Astrocyte (in vitro differentiated cells and primary cell): ENCODE measurements at regions not wholly inside any gene's neighbourhood (a gene's known extent, or its start where the extent isn't known, plus 50 kb on each side); places are given as distances from the start of the nearest gene placed in this dataset.

Experiments used
- DNase-seq: peaks from one replicate; pipeline ENCODE4 v3.0.0-alpha.2; 2010; ENCODE audit warnings: low read depth
- FAIRE-seq: peaks from 2 replicates; lab custom pipeline; 2011; peaks lifted over from hg19 to GRCh38; lab: Jason Lieb, UNC
- H2AFZ ChIP-seq: 2 replicates; pipeline ENCODE4 v1.6.0; 2012; ENCODE audit warnings: low read depth, low read length, inconsistent platforms
- H3K27ac ChIP-seq: 2 replicates; pipeline ENCODE4 v1.5.1; 2011; ENCODE audit warnings: low read depth, low read length, inconsistent platforms
- H3K27me3 ChIP-seq: 2 replicates; pipeline ENCODE4 v1.6.0; 2011; ENCODE audit warnings: low read length, inconsistent platforms; ENCODE audit not compliant: insufficient read depth
- H3K36me3 ChIP-seq: 2 replicates; pipeline ENCODE4 v1.5.1; 2011; ENCODE audit warnings: low read length, inconsistent platforms; ENCODE audit not compliant: insufficient read depth
- H3K4me1 ChIP-seq: 2 replicates; pipeline ENCODE4 v1.5.1; 2011; ENCODE audit warnings: low read length, inconsistent platforms; ENCODE audit not compliant: insufficient read depth
- H3K4me2 ChIP-seq: 2 replicates; pipeline ENCODE4 v1.6.0; 2012; ENCODE audit warnings: low read length, inconsistent platforms
- H3K4me3 ChIP-seq: 2 replicates; pipeline ENCODE4 v1.5.1; 2011; ENCODE audit warnings: low read depth, mild to moderate bottlenecking, low read length, inconsistent platforms; ENCODE audit not compliant: insufficient read depth
- H3K79me2 ChIP-seq: 2 replicates; pipeline ENCODE4 v1.6.0; 2012; ENCODE audit warnings: mild to moderate bottlenecking, low read length, inconsistent platforms; ENCODE audit not compliant: insufficient read depth
- H3K9ac ChIP-seq: 2 replicates; pipeline ENCODE4 v1.6.0; 2012; ENCODE audit warnings: mild to moderate bottlenecking, low read length, inconsistent platforms
- H3K9me3 ChIP-seq: 2 replicates; pipeline ENCODE4 v1.5.1; 2012; ENCODE audit warnings: low read depth, mild to moderate bottlenecking, low read length, inconsistent platforms; ENCODE audit not compliant: insufficient read depth
- H4K20me1 ChIP-seq: 2 replicates; pipeline ENCODE4 v1.6.0; 2012; ENCODE audit warnings: low read length, inconsistent platforms; ENCODE audit not compliant: insufficient read depth
- H3K27ac Mint-ChIP-seq: one replicate; pipeline ENCODE4 v1.8.0; 2021; ENCODE audit warnings: mild to moderate bottlenecking, mixed read lengths; ENCODE audit not compliant: unreplicated experiment
- H3K27me3 Mint-ChIP-seq: one replicate; pipeline ENCODE4 v1.8.0; 2021; ENCODE audit warnings: low read depth, mixed read lengths; ENCODE audit not compliant: unreplicated experiment
- H3K36me3 Mint-ChIP-seq: one replicate; pipeline ENCODE4 v1.8.0; 2021; ENCODE audit warnings: low read depth, mixed read lengths; ENCODE audit not compliant: unreplicated experiment
- H3K4me1 Mint-ChIP-seq: one replicate; pipeline ENCODE4 v1.8.0; 2021; ENCODE audit warnings: low read depth, mixed read lengths; ENCODE audit not compliant: unreplicated experiment
- H3K4me3 Mint-ChIP-seq: one replicate; pipeline ENCODE4 v1.8.0; 2021; ENCODE audit warnings: mild to moderate bottlenecking, moderate library complexity, mixed read lengths; ENCODE audit not compliant: unreplicated experiment
- H3K9me3 Mint-ChIP-seq: one replicate; pipeline ENCODE4 v1.8.0; 2021; ENCODE audit warnings: mild to moderate bottlenecking, mixed read lengths; ENCODE audit not compliant: unreplicated experiment
- CTCF ChIP-seq: IDR thresholded peaks from 2 replicates; pipeline ENCODE4 v1.5.1; 2011; ENCODE audit warnings: low read depth, mild to moderate bottlenecking, inconsistent platforms, low read length, moderate library complexity; ENCODE audit not compliant: insufficient read depth
- EZH2 ChIP-seq: IDR thresholded peaks from 2 replicates; pipeline ENCODE4 v1.6.1; 2012; ENCODE audit warnings: mild to moderate bottlenecking, low read length, inconsistent platforms; ENCODE audit not compliant: insufficient read depth

GRCh38 chr3:106182950-106183511, 314.2 kb upstream of the CBLB start:
- no peaks in the 10 kb centered on the region for H3K9me3 ChIP-seq
- H3K9me3 Mint-ChIP-seq = no peaks in the 10 kb centered on the region
- no peaks in the 10 kb centered on the region for H4K20me1 ChIP-seq
- H3K27ac ChIP-seq = no peak overlapping the region
- TF ChIP-seq EZH2 = no peak
- no peak for TF ChIP-seq CTCF
- H3K27ac Mint-ChIP-seq = no peak overlapping the region
- H3K9ac ChIP-seq = no peak overlapping the region
- FAIRE-seq (no peak), DNase-seq (no peak)
- no peaks in the 10 kb centered on the region for H3K36me3 ChIP-seq
- peaks cover 1% of the 10 kb centered on the region for H3K36me3 Mint-ChIP-seq
- no peaks in the 10 kb centered on the region for H3K79me2 ChIP-seq
- H3K4me1 Mint-ChIP-seq = no peaks in the 10 kb centered on the region
- H3K4me3 Mint-ChIP-seq = no peak overlapping the region
- no peak overlapping the region for H3K4me2 ChIP-seq
- H3K27me3 Mint-ChIP-seq = peaks cover 5% of the 10 kb centered on the region
- H3K27me3 ChIP-seq = no peaks in the 10 kb centered on the region
- no peaks in the 10 kb centered on the region for H3K4me1 ChIP-seq
- no peak overlapping the region for H2AFZ ChIP-seq
- no peak overlapping the region for H3K4me3 ChIP-seq

GRCh38 chr3:106183762-106184391, 315.1 kb upstream of the CBLB start:
- Mint-ChIP-seq H3K4me3 (no peak overlapping the region), H3K27ac (no peak overlapping the region), H3K27me3 (peaks cover 2% of the 10 kb centered on the region), H3K36me3 (no peaks in the 10 kb centered on the region), H3K4me1 (no peaks in the 10 kb centered on the region), H3K9me3 (no peaks in the 10 kb centered on the region)
- H3K4me1 ChIP-seq = no peaks in the 10 kb centered on the region
- TF ChIP-seq EZH2 = no peak
- no peak for TF ChIP-seq CTCF
- DNase-seq (peak; percentile 75), FAIRE-seq (no peak)
- H3K36me3 ChIP-seq = no peaks in the 10 kb centered on the region
- H3K79me2 ChIP-seq = no peaks in the 10 kb centered on the region
- H3K27me3 ChIP-seq = no peaks in the 10 kb centered on the region
- H3K4me3 ChIP-seq = no peak overlapping the region
- no peak overlapping the region for H3K9ac ChIP-seq
- no peaks in the 10 kb centered on the region for H4K20me1 ChIP-seq
- H3K4me2 ChIP-seq = no peak overlapping the region
- no peak overlapping the region for H2AFZ ChIP-seq
- H3K27ac ChIP-seq = no peak overlapping the region
- H3K9me3 ChIP-seq = no peaks in the 10 kb centered on the region
